T-helper 2 cell treated with Interferon-gamma antibody and Interleukin-4, amounts not matched to agents 5 μg/mL and 100 μg/mL, for 36 hours (primary cell): ENCODE measurements at regions not wholly inside any gene's neighbourhood (a gene's known extent, or its start where the extent isn't known, plus 50 kb on each side); places are given as distances from the start of the nearest gene placed in this dataset.
"Not testable (repeated sequence)": the region's sequence is repeated elsewhere in the genome, so short reads cannot be mapped to it uniquely, and the experiment has no call there.

Experiments
- DNase-seq: peaks from one replicate; pipeline ENCODE4 v3.0.0; 2021; ENCODE audit warnings: low spot score
- H3K27ac Mint-ChIP-seq: one replicate; pipeline ENCODE4 v1.8.0; 2021; ENCODE audit warnings: mild to moderate bottlenecking, mixed read lengths
- H3K27me3 Mint-ChIP-seq: one replicate; pipeline ENCODE4 v1.8.0; 2021; ENCODE audit warnings: low read depth, mixed read lengths
- H3K36me3 Mint-ChIP-seq: one replicate; pipeline ENCODE4 v1.8.0; 2021; ENCODE audit warnings: low read depth, mixed read lengths
- H3K4me1 Mint-ChIP-seq: one replicate; pipeline ENCODE4 v1.8.0; 2021; ENCODE audit warnings: low read depth, mixed read lengths
- H3K4me3 Mint-ChIP-seq: one replicate; pipeline ENCODE4 v1.8.0; 2022; ENCODE audit warnings: mild to moderate bottlenecking, moderate library complexity, mixed read lengths
- H3K9me3 Mint-ChIP-seq: one replicate; pipeline ENCODE4 v1.8.0; 2021; ENCODE audit warnings: mixed read lengths

- no peaks in the 10 kb centered on the region for H3K36me3 Mint-ChIP-seq
- no peak for DNase-seq
- H3K9me3 Mint-ChIP-seq = no peaks in the 10 kb centered on the region
- peaks cover 36% of the 10 kb centered on the region for H3K27me3 Mint-ChIP-seq
- H3K27ac Mint-ChIP-seq = no peak overlapping the region
- H3K4me3 Mint-ChIP-seq = no peak overlapping the region
- no peaks in the 10 kb centered on the region for H3K4me1 Mint-ChIP-seq
Observed at GRCh38 chr12:105445249-105445648, 114.8 kb downstream of the C12orf75 start.

- Mint-ChIP-seq H3K4me1 (no peaks in the 10 kb centered on the region), H3K27ac (no peak overlapping the region), H3K27me3 (peaks cover 36% of the 10 kb centered on the region), H3K36me3 (no peaks in the 10 kb centered on the region), H3K4me3 (no peak overlapping the region), H3K9me3 (no peaks in the 10 kb centered on the region)
- DNase-seq = no peak
Observed at GRCh38 chr12:105445649-105446048, 115.2 kb downstream of the C12orf75 start.

GRCh38 chr12:105446460-105446859 is 116.0 kb downstream of the C12orf75 start:
- not testable (repeated sequence) for H3K9me3 Mint-ChIP-seq, H3K4me1 Mint-ChIP-seq, H3K36me3 Mint-ChIP-seq, H3K27ac Mint-ChIP-seq, H3K4me3 Mint-ChIP-seq, DNase-seq
- peaks cover 36% of the 10 kb centered on the region for H3K27me3 Mint-ChIP-seq

DNA sequence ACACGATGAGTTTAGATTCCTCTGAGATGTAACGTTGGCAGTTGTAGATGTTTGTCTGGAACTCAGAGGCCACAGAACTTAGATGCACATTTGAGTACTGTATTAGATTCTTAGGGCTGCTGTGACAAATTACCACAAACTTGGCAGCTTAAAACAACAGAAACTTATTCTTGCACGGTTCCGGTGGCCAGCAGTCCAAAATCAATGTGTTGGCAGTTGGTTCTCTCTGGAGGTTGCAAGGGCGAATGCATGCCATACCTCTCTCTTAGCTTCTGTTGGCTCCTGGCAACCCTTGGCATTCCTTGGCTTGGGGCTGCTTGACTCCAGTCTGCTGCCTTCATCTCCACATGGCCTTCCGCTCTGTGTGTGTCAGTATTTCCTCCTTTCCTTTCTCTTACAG is 118.9 kb downstream of the C12orf75 start:
- no peak for DNase-seq
- H3K9me3 Mint-ChIP-seq = no peaks in the 10 kb centered on the region
- no peak overlapping the region for H3K4me3 Mint-ChIP-seq
- no peaks in the 10 kb centered on the region for H3K36me3 Mint-ChIP-seq
- H3K4me1 Mint-ChIP-seq = no peaks in the 10 kb centered on the region
- H3K27ac Mint-ChIP-seq = no peak overlapping the region
- peaks cover 20% of the 10 kb centered on the region for H3K27me3 Mint-ChIP-seq

GRCh38 chr12:105451211-105451610 is 120.7 kb downstream of the C12orf75 start:
- DNase-seq = no peak
- Mint-ChIP-seq H3K4me3 (no peak overlapping the region), H3K27me3 (peaks cover 18% of the 10 kb centered on the region), H3K9me3 (no peaks in the 10 kb centered on the region), H3K4me1 (no peaks in the 10 kb centered on the region), H3K36me3 (no peaks in the 10 kb centered on the region), H3K27ac (no peak overlapping the region)

DNA sequence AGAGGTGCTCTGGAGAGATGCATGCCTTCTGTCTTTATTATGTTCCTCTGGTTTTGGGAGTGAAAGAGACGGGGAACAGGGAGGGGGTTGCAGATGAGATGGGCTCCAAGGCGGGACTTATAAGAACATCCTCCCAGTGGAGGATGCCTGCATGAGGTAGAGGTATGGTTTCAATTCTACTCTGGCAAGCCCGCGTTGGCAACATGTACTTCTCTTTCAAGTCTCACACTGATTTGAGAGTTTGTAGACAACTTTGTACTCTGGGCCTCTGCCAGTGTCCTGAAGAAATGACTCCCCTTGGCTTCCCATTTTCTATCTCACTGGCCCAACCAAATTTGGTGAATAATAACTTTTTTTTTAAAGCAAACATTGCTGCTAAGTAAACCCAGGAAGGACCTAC is 121.3 kb downstream of the C12orf75 start:
- no peaks in the 10 kb centered on the region for H3K36me3 Mint-ChIP-seq
- no peak overlapping the region for H3K27ac Mint-ChIP-seq
- H3K4me3 Mint-ChIP-seq = no peak overlapping the region
- DNase-seq = no peak
- no peaks in the 10 kb centered on the region for H3K9me3 Mint-ChIP-seq
- peaks cover 15% of the 10 kb centered on the region for H3K27me3 Mint-ChIP-seq
- H3K4me1 Mint-ChIP-seq = no peaks in the 10 kb centered on the region

GRCh38 chr12:105453316-105453715 is 122.8 kb downstream of the C12orf75 start:
- Mint-ChIP-seq H3K27ac (no peak overlapping the region), H3K36me3 (no peaks in the 10 kb centered on the region), H3K9me3 (no peaks in the 10 kb centered on the region), H3K27me3 (peaks cover 18% of the 10 kb centered on the region), H3K4me1 (no peaks in the 10 kb centered on the region), H3K4me3 (no peak overlapping the region)
- no peak for DNase-seq

DNA sequence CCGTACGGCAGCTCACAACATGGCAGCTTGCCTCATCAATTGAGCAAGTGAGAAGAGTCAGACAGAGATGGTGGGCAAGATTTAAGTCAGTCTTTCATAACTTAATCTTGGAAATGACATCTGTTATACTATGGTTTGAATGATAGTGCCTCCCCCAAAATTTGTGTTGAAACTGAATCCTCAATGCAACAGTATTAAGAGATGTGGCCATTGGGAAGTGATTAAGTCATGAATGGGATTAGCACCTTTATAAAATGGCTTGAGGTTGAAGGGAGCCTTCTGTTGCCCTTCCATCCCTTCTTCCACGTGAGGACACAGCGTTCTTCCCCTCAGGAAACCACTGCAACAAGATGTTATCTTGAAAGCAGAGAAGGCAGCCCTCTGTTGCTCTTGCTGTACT is 124.2 kb downstream of the C12orf75 start:
- no peaks in the 10 kb centered on the region for H3K4me1 Mint-ChIP-seq
- H3K27ac Mint-ChIP-seq = no peak overlapping the region
- no peak overlapping the region for H3K4me3 Mint-ChIP-seq
- H3K36me3 Mint-ChIP-seq = no peaks in the 10 kb centered on the region
- peaks cover 20% of the 10 kb centered on the region for H3K27me3 Mint-ChIP-seq
- no peaks in the 10 kb centered on the region for H3K9me3 Mint-ChIP-seq
- DNase-seq = no peak

- no peak overlapping the region for H3K27ac Mint-ChIP-seq
- DNase-seq = no peak
- no peaks in the 10 kb centered on the region for H3K36me3 Mint-ChIP-seq
- H3K4me3 Mint-ChIP-seq = no peak overlapping the region
- H3K4me1 Mint-ChIP-seq = no peaks in the 10 kb centered on the region
- H3K9me3 Mint-ChIP-seq = no peaks in the 10 kb centered on the region
- peaks cover 17% of the 10 kb centered on the region for H3K27me3 Mint-ChIP-seq
Observed at GRCh38 chr12:105455261-105455660, 124.8 kb downstream of the C12orf75 start.

DNA sequence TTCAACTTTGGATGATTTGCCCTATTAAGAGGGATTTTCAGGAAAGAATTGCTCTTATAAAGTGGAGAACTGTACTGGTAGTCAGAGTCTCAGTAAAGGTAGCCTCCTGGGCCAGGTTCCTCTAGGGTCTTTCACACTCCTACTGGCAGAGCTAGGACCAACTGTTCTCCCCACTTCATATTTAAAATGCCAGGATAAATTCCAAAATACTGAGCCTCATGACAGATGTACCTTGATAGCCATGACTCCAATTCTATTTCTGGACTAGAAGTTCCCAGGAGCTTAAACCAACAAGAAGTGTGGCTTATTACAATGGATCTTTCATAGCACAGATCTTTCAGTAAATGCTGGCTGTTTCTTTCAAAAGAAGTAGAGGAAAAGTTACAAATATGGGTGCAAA is 126.5 kb downstream of the C12orf75 start:
- no peak for DNase-seq
- H3K4me1 Mint-ChIP-seq = no peaks in the 10 kb centered on the region
- H3K9me3 Mint-ChIP-seq = no peaks in the 10 kb centered on the region
- no peak overlapping the region for H3K27ac Mint-ChIP-seq
- H3K27me3 Mint-ChIP-seq = peaks cover 17% of the 10 kb centered on the region
- H3K36me3 Mint-ChIP-seq = no peaks in the 10 kb centered on the region
- no peak overlapping the region for H3K4me3 Mint-ChIP-seq

DNA sequence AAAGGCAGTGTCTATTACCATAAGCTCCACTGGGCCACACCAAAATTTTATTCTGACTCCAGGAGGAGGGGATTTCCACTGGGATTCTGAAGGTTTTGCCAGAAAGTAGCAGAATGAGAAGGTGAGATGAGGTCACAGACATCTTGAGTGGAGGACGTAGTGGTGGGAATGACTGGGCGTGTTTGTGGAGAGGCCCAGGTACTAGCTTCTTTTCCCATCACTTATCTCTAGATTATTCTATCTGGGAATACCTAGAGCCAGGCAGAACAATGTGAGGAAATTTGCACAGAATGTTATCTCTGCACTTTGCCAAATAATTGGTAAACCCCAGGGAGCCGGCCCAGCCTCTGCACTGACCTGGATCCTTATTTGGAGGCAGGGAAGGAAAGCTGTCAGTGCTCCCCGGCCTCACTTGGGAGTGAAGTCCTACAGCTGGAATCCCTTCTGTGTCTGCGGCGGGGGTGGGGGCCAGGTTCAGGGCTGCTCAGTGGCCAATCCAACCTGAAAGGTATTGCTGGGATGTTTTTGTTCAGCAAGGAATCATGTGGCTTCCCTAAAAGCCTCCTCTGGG is 129.4 kb downstream of the C12orf75 start:
- H3K4me1 Mint-ChIP-seq = no peaks in the 10 kb centered on the region
- H3K9me3 Mint-ChIP-seq = no peaks in the 10 kb centered on the region
- no peak for DNase-seq
- no peak overlapping the region for H3K4me3 Mint-ChIP-seq
- H3K27me3 Mint-ChIP-seq = peaks cover 15% of the 10 kb centered on the region
- H3K27ac Mint-ChIP-seq = no peak overlapping the region
- H3K36me3 Mint-ChIP-seq = no peaks in the 10 kb centered on the region

DNA sequence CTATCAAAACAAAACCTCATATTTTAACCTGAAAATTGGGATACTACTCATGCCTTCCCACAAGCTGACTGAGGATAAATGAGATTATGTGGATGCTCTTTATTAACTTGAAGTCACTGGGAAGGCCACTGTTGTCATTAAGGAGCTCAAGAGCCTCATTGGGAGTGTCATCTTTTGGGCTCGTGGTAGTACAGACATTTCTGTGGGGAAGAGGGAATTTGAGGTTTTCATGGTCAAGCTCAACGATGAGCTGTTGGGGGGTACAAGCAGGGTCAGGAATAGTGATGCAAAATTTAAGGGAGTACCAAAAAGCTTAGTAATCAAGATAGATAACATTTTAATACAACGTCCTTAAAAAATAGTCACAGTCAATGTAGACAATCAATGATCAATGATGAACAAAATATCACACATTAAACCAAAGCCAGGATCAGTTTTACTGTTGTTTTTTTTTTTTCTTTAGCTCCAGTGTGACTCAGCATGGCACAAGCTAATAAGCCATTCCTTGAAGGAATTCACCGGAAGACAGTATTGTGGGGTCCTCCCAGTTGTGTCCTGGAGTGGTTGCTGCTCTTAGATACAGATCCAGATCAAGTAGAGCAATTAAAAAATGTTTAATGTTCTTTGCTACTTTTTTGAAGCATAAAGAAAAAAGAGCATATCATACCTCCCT is 130.9 kb downstream of the C12orf75 start:
- no peaks in the 10 kb centered on the region for H3K36me3 Mint-ChIP-seq
- no peak overlapping the region for H3K27ac Mint-ChIP-seq
- no peak overlapping the region for H3K4me3 Mint-ChIP-seq
- H3K9me3 Mint-ChIP-seq = no peaks in the 10 kb centered on the region
- no peaks in the 10 kb centered on the region for H3K4me1 Mint-ChIP-seq
- no peak for DNase-seq
- H3K27me3 Mint-ChIP-seq = peaks cover 15% of the 10 kb centered on the region

DNA sequence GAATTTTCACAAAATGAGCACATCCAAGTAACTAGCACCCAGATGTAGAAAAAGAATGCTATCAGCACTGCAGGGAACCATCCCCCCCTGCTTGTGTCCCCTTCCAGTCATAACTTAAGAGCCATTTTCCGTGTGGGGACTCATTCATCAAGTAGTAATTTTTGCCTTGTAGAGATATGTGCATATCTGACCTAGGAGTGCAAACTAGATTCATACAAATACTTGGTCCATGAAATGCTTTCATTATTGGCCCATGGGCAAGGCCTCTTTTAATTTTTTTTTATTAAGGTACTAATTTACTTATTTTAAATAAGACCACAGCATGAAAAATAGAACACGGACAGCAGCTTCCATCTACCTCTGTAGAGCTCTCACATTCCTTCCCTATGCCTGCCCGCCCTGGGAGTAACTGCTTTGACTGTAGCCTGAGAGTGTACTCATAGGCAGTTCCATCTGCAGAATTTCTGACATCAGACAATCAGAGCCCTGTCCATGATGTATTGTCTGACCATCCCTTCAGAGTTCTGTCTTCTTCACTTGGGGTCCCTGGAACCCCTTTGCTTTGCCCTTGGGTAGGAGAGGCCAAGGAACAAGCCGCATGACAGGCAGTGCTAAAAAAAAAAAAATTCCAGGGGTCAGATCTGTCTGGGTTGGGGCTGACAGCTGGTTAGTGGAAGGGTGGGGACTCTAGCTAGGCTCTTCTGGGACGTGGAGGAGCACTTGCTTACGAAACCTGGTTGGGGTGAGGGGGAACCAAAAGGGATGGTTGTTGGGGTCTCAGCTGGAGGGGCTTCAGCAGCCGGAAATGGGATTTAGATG is 131.7 kb downstream of the C12orf75 start:
- Mint-ChIP-seq H3K9me3 (no peaks in the 10 kb centered on the region), H3K36me3 (no peaks in the 10 kb centered on the region), H3K4me1 (no peaks in the 10 kb centered on the region), H3K4me3 (no peak overlapping the region), H3K27ac (no peak overlapping the region), H3K27me3 (peaks cover 18% of the 10 kb centered on the region)
- DNase-seq = no peak

- Mint-ChIP-seq H3K4me3 (no peak overlapping the region), H3K27ac (no peak overlapping the region), H3K36me3 (no peaks in the 10 kb centered on the region), H3K27me3 (peaks cover 18% of the 10 kb centered on the region), H3K9me3 (no peaks in the 10 kb centered on the region), H3K4me1 (no peaks in the 10 kb centered on the region)
- DNase-seq = no peak
Observed at GRCh38 chr12:105462831-105463230, 132.3 kb downstream of the C12orf75 start.
